ENCODE measurements at regions not wholly inside any gene's neighbourhood (a gene's known extent, or its start where the extent isn't known, plus 50 kb on each side); places are given as distances from the start of the nearest gene placed in this dataset.

DNA sequence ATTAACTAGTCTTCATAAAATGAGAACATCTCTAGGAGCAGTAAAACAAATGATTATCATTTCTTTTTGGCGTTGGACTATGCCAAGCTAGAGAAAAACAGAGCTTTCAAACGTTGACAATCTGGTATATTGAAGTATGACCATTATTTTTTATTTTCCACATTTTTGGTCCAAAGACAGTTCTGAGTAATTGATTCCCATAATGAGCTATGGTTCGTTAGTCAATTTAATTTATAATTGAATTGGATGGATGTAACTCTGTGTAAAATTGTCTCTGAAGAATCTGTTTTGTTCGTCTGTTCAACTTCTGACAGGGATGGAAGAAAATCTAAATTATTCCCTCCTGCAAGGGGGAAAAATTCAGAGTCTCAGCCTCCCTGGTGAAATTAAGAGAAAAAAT is 234.5 kb downstream of the LMO4 start:
- TF ChIP-seq, protein P1, sequence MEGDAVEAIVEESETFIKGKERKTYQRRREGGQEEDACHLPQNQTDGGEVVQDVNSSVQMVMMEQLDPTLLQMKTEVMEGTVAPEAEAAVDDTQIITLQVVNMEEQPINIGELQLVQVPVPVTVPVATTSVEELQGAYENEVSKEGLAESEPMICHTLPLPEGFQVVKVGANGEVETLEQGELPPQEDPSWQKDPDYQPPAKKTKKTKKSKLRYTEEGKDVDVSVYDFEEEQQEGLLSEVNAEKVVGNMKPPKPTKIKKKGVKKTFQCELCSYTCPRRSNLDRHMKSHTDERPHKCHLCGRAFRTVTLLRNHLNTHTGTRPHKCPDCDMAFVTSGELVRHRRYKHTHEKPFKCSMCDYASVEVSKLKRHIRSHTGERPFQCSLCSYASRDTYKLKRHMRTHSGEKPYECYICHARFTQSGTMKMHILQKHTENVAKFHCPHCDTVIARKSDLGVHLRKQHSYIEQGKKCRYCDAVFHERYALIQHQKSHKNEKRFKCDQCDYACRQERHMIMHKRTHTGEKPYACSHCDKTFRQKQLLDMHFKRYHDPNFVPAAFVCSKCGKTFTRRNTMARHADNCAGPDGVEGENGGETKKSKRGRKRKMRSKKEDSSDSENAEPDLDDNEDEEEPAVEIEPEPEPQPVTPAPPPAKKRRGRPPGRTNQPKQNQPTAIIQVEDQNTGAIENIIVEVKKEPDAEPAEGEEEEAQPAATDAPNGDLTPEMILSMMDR (IDR thresholded peaks at IDR 0.05; ENCODE audit: low read depth, low read length, missing input control): no peak
- TF ChIP-seq FOXA1 (IDR thresholded peaks at IDR 0.05) (no peak), EGR1 (IDR thresholded peaks at IDR 0.05; ENCODE audit: low read depth in 2 of 2) (no peak), TAF1 (conservative IDR thresholded peaks at IDR 0.05) (no peak), HNF4G (IDR thresholded peaks at IDR 0.05) (no peak), RXRA (IDR thresholded peaks at IDR 0.05) (no peak), YY1 (IDR thresholded peaks at IDR 0.05) (no peak), RAD21 (IDR thresholded peaks at IDR 0.05) (no peak)
- TF ChIP-seq, protein P2, sequence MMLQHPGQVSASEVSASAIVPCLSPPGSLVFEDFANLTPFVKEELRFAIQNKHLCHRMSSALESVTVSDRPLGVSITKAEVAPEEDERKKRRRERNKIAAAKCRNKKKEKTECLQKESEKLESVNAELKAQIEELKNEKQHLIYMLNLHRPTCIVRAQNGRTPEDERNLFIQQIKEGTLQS (IDR thresholded peaks at IDR 0.05): no peak
- TF ChIP-seq, protein P3, sequence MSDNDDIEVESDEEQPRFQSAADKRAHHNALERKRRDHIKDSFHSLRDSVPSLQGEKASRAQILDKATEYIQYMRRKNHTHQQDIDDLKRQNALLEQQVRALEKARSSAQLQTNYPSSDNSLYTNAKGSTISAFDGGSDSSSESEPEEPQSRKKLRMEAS (IDR thresholded peaks at IDR 0.05): no peak
